Activated CD4-positive, CD25-positive, alpha-beta regulatory T cell treated with anti-CD3 and anti-CD28 coated beads, Interleukin-2, amount 50 U/mL, for 16 hours (primary cell): ENCODE measurements at regions not wholly inside any gene's neighbourhood (a gene's known extent, or its start where the extent isn't known, plus 50 kb on each side); places are given as distances from the start of the nearest gene placed in this dataset.

Experiments
- DNase-seq: peaks from one replicate; pipeline ENCODE4 v3.0.0-alpha.2; 2020; ENCODE audit warnings: low read depth, low spot score

- DNase-seq: no peak
Observed at GRCh38 chr11:19560156-19560555, 152.5 kb upstream of the NAV2 start.

- no peak for DNase-seq
Observed at GRCh38 chr11:19559746-19560145, 152.9 kb upstream of the NAV2 start.

GRCh38 chr11:19558189-19558986 lies 154.2 kb upstream of the NAV2 start:
- no peak for DNase-seq

GRCh38 chr11:19557720-19558140 lies 154.9 kb upstream of the NAV2 start:
- peak; percentile 49 for DNase-seq

- DNase-seq: no peak
Observed at GRCh38 chr11:19557185-19557584, 155.5 kb upstream of the NAV2 start.

- DNase-seq: no peak
Observed at GRCh38 chr11:19555266-19555665, 157.4 kb upstream of the NAV2 start.

- DNase-seq: peak; percentile 42
Observed at GRCh38 chr11:19553683-19554333, 158.8 kb upstream of the NAV2 start.

GRCh38 chr11:19552656-19553260 lies 159.9 kb upstream of the NAV2 start:
- DNase-seq: no peak

GRCh38 chr11:19552161-19552560 lies 160.5 kb upstream of the NAV2 start:
- DNase-seq: no peak

GRCh38 chr11:19551457-19551856 lies 161.2 kb upstream of the NAV2 start:
- no peak for DNase-seq

- DNase-seq: no peak
Observed at GRCh38 chr11:19547044-19547443, 165.6 kb upstream of the NAV2 start.

GRCh38 chr11:19546325-19546724 lies 166.3 kb upstream of the NAV2 start:
- DNase-seq: no peak

GRCh38 chr11:19541521-19542049 lies 171.1 kb upstream of the NAV2 start:
- no peak for DNase-seq

- DNase-seq: no peak
Observed at GRCh38 chr11:19539861-19540260, 172.8 kb upstream of the NAV2 start.

- no peak for DNase-seq
Observed at GRCh38 chr11:19537803-19538453, 174.7 kb upstream of the NAV2 start.

- no peak for DNase-seq
Observed at GRCh38 chr11:19536131-19536530, 176.5 kb upstream of the NAV2 start.

- DNase-seq: no peak
Observed at GRCh38 chr11:19530505-19530904, 182.1 kb upstream of the NAV2 start.

GRCh38 chr11:19526119-19526518 lies 186.5 kb upstream of the NAV2 start:
- DNase-seq: no peak

GRCh38 chr11:19525714-19526113 lies 186.9 kb upstream of the NAV2 start:
- DNase-seq: no peak

- DNase-seq: no peak
Observed at GRCh38 chr11:19525276-19525675, 187.4 kb upstream of the NAV2 start.

GRCh38 chr11:19524171-19524671 lies 188.4 kb upstream of the NAV2 start:
- no peak for DNase-seq

- DNase-seq: no peak
Observed at GRCh38 chr11:19520681-19521080, 192.0 kb upstream of the NAV2 start.
